ENCODE measurements at regions not wholly inside any gene's neighbourhood (a gene's known extent, or its start where the extent isn't known, plus 50 kb on each side); places are given as distances from the start of the nearest gene placed in this dataset.

DNA sequence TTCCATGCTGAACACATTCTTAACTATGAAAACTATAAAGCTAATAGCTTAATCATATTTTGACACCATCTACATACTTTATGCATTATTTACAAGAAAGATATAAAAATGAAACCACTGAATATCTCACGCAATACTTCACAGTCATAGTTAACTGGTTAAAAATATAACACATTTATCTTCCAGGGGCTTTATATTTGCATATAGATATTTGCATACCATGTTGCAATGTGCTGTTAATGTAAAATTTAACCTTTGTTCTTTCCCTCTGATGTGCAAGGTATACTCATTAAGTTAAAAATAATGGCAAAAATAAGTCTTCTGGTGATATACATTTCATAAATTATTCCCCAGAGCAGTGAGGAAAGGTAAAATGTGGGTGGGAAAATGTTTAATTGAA lies 76.9 kb upstream of the MGMT start:
- TF ChIP-seq EZH2 (IDR thresholded peaks at IDR 0.05; ENCODE audit: borderline replicate concordance, insufficient read depth, low read length, poor library complexity, severe bottlenecking) = no peak
- TF ChIP-seq, protein P1, sequence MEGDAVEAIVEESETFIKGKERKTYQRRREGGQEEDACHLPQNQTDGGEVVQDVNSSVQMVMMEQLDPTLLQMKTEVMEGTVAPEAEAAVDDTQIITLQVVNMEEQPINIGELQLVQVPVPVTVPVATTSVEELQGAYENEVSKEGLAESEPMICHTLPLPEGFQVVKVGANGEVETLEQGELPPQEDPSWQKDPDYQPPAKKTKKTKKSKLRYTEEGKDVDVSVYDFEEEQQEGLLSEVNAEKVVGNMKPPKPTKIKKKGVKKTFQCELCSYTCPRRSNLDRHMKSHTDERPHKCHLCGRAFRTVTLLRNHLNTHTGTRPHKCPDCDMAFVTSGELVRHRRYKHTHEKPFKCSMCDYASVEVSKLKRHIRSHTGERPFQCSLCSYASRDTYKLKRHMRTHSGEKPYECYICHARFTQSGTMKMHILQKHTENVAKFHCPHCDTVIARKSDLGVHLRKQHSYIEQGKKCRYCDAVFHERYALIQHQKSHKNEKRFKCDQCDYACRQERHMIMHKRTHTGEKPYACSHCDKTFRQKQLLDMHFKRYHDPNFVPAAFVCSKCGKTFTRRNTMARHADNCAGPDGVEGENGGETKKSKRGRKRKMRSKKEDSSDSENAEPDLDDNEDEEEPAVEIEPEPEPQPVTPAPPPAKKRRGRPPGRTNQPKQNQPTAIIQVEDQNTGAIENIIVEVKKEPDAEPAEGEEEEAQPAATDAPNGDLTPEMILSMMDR (IDR thresholded peaks at IDR 0.05; ENCODE audit: poor library complexity, severe bottlenecking) = no peak
- TF ChIP-seq RAD21 (conservative IDR thresholded peaks at IDR 0.05) = no peak
- no peak for TF ChIP-seq POLR2AphosphoS5 (IDR thresholded peaks at IDR 0.05)
